Mesothelial cell of epicardium (in vitro differentiated cells): ENCODE measurements at regions not wholly inside any gene's neighbourhood (a gene's known extent, or its start where the extent isn't known, plus 50 kb on each side); places are given as distances from the start of the nearest gene placed in this dataset.
"Not testable (repeated sequence)": the region's sequence is repeated elsewhere in the genome, so short reads cannot be mapped to it uniquely, and the experiment has no call there.

ENCODE experiments used
- DNase-seq, 2 experiments: peaks; one replicate each; pipeline ENCODE4 v3.0.0; 2021; ENCODE audit warnings: low spot score in 2 of 2; ENCODE audit not compliant: unreplicated experiment in 2 of 2
- H3K27ac Mint-ChIP-seq: 2 replicates; pipeline ENCODE4 v1.8.0; 2021; ENCODE audit warnings: mixed read lengths
- H3K27me3 Mint-ChIP-seq: 2 replicates; pipeline ENCODE4 v1.8.0; 2021; ENCODE audit warnings: low read depth, mixed read lengths
- H3K36me3 Mint-ChIP-seq: 2 replicates; pipeline ENCODE4 v1.8.0; 2021; ENCODE audit warnings: mixed read lengths
- H3K4me1 Mint-ChIP-seq: 2 replicates; pipeline ENCODE4 v1.8.0; 2021; ENCODE audit warnings: mixed read lengths
- H3K4me3 Mint-ChIP-seq: 2 replicates; pipeline ENCODE4 v1.8.0; 2021; ENCODE audit warnings: mild to moderate bottlenecking, moderate library complexity, mixed read lengths
- H3K9me3 Mint-ChIP-seq: 2 replicates; pipeline ENCODE4 v1.8.0; 2021; ENCODE audit warnings: mixed read lengths
- TF ChIP-seq, protein P1 (sequence below): fragments of 200-600 bp; sonication (generic); IDR thresholded peaks from one replicate; pipeline ENCODE4 v1.5.0; 2021; ENCODE audit warnings: antibody characterized with exemption; ENCODE audit not compliant: unreplicated experiment

DNA sequence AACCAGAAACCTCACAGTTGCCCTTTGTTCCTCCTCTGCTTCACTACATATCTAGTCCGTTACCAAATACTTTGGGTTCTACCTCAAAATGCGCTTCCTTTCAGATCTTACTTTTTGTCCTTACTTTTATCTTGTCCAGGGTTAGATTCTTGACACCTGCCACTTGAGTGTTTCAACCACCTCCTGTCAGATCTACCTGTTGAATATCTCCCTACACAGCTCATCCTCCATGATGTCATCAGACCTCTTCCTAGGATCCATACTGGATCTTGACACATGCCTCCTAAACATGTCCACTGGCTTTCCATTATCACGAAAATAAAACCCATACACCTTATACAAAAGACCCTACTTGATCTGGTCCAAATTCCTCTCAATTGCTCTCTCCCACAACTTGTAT, 125.2 kb upstream of the SLC24A2 start:
- H3K27ac Mint-ChIP-seq, result no peak overlapping the region

DNA sequence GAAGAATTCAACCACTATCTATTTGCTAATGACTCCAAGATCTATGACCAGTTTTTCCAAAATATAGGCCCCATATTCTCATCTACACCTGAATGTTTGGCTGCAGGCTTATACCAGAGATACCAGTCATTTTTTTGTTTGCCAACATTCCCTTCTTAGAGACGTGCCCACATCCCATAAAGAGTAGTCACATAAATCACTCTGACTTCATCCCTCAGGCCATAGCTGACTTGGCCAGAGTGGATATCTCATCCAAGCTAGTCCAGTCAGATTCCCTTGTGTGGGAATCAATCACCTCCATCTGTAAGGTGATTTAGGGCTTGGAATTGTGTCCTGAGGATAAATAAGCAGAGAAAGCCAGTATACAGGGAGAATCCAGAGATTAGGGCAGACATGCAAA, 124.3 kb upstream of the SLC24A2 start:
- TF ChIP-seq, protein P1, sequence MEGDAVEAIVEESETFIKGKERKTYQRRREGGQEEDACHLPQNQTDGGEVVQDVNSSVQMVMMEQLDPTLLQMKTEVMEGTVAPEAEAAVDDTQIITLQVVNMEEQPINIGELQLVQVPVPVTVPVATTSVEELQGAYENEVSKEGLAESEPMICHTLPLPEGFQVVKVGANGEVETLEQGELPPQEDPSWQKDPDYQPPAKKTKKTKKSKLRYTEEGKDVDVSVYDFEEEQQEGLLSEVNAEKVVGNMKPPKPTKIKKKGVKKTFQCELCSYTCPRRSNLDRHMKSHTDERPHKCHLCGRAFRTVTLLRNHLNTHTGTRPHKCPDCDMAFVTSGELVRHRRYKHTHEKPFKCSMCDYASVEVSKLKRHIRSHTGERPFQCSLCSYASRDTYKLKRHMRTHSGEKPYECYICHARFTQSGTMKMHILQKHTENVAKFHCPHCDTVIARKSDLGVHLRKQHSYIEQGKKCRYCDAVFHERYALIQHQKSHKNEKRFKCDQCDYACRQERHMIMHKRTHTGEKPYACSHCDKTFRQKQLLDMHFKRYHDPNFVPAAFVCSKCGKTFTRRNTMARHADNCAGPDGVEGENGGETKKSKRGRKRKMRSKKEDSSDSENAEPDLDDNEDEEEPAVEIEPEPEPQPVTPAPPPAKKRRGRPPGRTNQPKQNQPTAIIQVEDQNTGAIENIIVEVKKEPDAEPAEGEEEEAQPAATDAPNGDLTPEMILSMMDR, result no peak
- no peaks in the 10 kb centered on the region for H3K36me3 Mint-ChIP-seq
- H3K27ac Mint-ChIP-seq, result no peak overlapping the region
- no peak overlapping the region for H3K4me3 Mint-ChIP-seq
- no peaks in the 10 kb centered on the region for H3K4me1 Mint-ChIP-seq
- H3K27me3 Mint-ChIP-seq, result no peaks in the 10 kb centered on the region
- DNase-seq, result no peak
- no peaks in the 10 kb centered on the region for H3K9me3 Mint-ChIP-seq

More for the DNA sequence above, 125.2 kb upstream of the SLC24A2 start:
- no peaks in the 10 kb centered on the region for H3K27me3 Mint-ChIP-seq
- TF ChIP-seq, protein P1, result no peak
- no peaks in the 10 kb centered on the region for H3K9me3 Mint-ChIP-seq
- H3K4me1 Mint-ChIP-seq, result no peaks in the 10 kb centered on the region
- no peak overlapping the region for H3K4me3 Mint-ChIP-seq
- no peaks in the 10 kb centered on the region for H3K36me3 Mint-ChIP-seq
- no peak for DNase-seq

DNA sequence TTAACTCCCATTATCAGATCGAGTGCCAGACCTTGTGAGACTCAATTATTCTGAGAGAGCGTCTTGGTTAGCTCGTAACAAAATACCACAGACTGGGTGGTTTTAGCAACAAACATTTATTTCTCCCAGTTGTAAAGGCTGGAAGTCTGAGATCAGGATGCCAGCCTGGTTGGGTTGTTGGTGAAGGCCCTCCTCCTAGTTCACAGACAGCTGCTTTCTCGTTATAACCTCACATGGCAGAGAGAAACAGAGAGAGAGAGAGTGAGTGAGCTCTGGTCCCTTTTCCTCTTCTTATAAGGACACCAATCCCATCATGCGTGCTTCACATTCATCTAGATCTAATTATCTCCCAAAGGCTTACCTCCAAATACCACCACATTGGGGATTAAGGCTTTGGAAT, 114.2 kb upstream of the SLC24A2 start:
- TF ChIP-seq, protein P1, result no peak
- Mint-ChIP-seq H3K36me3 (no peaks in the 10 kb centered on the region), H3K27ac (no peak overlapping the region), H3K4me3 (no peak overlapping the region), H3K4me1 (no peaks in the 10 kb centered on the region), H3K9me3 (peaks cover 5% of the 10 kb centered on the region), H3K27me3 (peaks cover 9% of the 10 kb centered on the region)
- DNase-seq, result no peak

DNA sequence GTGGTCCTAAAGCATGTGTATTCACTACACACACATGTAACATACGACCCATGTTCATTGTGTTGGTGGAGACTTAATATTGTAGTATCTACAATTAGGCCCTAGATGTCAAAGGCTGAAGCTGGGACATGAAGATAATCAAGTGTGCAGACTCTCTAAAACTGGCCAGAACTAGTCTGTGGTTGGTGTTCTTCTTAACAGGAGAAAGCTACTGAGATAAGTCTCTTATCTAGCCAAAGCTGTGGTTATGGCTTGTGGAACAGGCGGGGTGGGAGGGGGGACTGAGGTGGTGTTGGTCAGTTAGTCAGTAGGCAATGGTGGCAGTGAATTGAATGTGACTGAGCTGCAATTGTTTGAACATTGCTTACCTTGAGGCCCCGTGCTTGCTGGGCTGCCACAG, 112.7 kb upstream of the SLC24A2 start:
- DNase-seq, result no peak
- TF ChIP-seq, protein P1, result no peak
- Mint-ChIP-seq H3K4me3 (no peak overlapping the region), H3K27me3 (peaks cover 9% of the 10 kb centered on the region), H3K4me1 (no peaks in the 10 kb centered on the region), H3K27ac (no peak overlapping the region), H3K9me3 (no peaks in the 10 kb centered on the region), H3K36me3 (no peaks in the 10 kb centered on the region)

DNA sequence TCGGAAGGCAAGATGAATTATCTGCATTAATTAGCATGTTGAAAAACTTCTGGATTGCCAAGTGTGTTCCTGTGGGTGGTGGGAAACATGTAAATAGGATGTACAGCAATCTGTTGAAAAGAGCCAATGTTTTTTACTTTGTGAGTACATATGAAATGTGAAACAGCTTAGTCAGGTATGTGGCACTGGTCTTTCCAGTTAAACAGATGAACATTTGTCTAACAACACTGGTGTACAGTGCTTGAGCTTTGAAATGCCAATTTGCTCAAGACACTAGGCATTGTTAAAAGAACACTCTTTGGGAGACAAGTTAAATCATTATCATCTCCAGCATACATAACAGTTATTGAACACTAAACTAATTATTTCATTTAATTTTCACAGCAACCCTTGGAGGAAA, 107.3 kb upstream of the SLC24A2 start:
- TF ChIP-seq, protein P1, result no peak
- Mint-ChIP-seq H3K9me3 (no peaks in the 10 kb centered on the region), H3K4me1 (peaks cover 4% of the 10 kb centered on the region), H3K27me3 (no peaks in the 10 kb centered on the region), H3K4me3 (no peak overlapping the region), H3K27ac (no peak overlapping the region), H3K36me3 (no peaks in the 10 kb centered on the region)
- no peak for DNase-seq

DNA sequence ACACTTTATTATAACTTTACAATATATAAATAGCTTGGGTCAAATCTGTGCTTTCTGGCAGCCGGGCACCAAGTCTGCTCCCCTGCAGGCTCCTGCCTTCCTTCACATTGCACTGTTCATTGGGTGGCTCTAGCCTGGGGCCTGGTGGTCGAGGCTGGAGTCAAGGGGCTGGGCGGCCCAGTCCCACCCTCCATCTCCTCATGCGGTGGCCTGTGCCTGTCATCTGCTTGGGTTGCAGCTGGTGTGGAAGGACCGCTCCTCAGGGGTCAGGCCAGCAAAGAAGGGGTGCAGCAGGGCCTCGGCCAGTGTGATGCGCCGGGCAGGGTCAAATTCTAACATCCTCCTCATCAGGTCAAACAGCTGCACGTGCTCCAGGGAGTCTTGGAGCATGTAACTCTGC, 106.7 kb upstream of the SLC24A2 start:
- not testable (repeated sequence) for H3K27me3 Mint-ChIP-seq, H3K36me3 Mint-ChIP-seq, H3K4me1 Mint-ChIP-seq, H3K27ac Mint-ChIP-seq, H3K4me3 Mint-ChIP-seq, DNase-seq, H3K9me3 Mint-ChIP-seq
